Brain pericyte (primary cell): ENCODE measurements at regions not wholly inside any gene's neighbourhood (a gene's known extent, or its start where the extent isn't known, plus 50 kb on each side); places are given as distances from the start of the nearest gene placed in this dataset.

Experiments
- DNase-seq: peaks from one replicate; pipeline ENCODE4 v3.0.0-alpha.2; 2012; ENCODE audit warnings: low read depth, low spot score

- no peak for DNase-seq
Measured at GRCh38 chr3:115450036-115450435, 173.3 kb upstream of the GAP43 start.

GRCh38 chr3:115464036-115464435 lies 159.3 kb upstream of the GAP43 start:
- DNase-seq, result no peak

- no peak for DNase-seq
Measured at GRCh38 chr3:115469649-115470048, 153.7 kb upstream of the GAP43 start.

- DNase-seq, result no peak
Measured at GRCh38 chr3:115470254-115470653, 153.1 kb upstream of the GAP43 start.

- no peak for DNase-seq
Measured at GRCh38 chr3:115475178-115476041, 147.9 kb upstream of the GAP43 start.

- DNase-seq, result no peak
Measured at GRCh38 chr3:115476472-115476871, 146.8 kb upstream of the GAP43 start.

GRCh38 chr3:115478359-115478758 lies 145.0 kb upstream of the GAP43 start:
- no peak for DNase-seq

GRCh38 chr3:115486880-115487279 lies 136.4 kb upstream of the GAP43 start:
- DNase-seq, result no peak

- no peak for DNase-seq
Measured at GRCh38 chr3:115487968-115488367, 135.3 kb upstream of the GAP43 start.

GRCh38 chr3:115488409-115488808 lies 134.9 kb upstream of the GAP43 start:
- DNase-seq, result no peak

- DNase-seq, result no peak
Measured at GRCh38 chr3:115494826-115495225, 128.5 kb upstream of the GAP43 start.

- DNase-seq, result no peak
Measured at GRCh38 chr3:115498421-115498820, 124.9 kb upstream of the GAP43 start.

GRCh38 chr3:115498898-115499297 lies 124.4 kb upstream of the GAP43 start:
- DNase-seq, result no peak

GRCh38 chr3:115499666-115500065 lies 123.6 kb upstream of the GAP43 start:
- no peak for DNase-seq

GRCh38 chr3:115500795-115501194 lies 122.5 kb upstream of the GAP43 start:
- DNase-seq, result no peak

GRCh38 chr3:115502128-115502527 lies 121.2 kb upstream of the GAP43 start:
- DNase-seq, result no peak

GRCh38 chr3:115503394-115503793 lies 119.9 kb upstream of the GAP43 start:
- peak; percentile 34 for DNase-seq

GRCh38 chr3:115508562-115508961 lies 114.7 kb upstream of the GAP43 start:
- DNase-seq, result no peak

- DNase-seq, result peak; percentile 1
Measured at GRCh38 chr3:115512565-115513415, 110.5 kb upstream of the GAP43 start.

GRCh38 chr3:115513416-115513800 lies 109.9 kb upstream of the GAP43 start:
- no peak for DNase-seq

GRCh38 chr3:115517457-115518050 lies 105.8 kb upstream of the GAP43 start:
- no peak for DNase-seq

- DNase-seq, result peak; percentile 2
Measured at GRCh38 chr3:115518100-115518852, 105.0 kb upstream of the GAP43 start.
